Pancreas (tissue), 10 donors: ENCODE measurements at regions not wholly inside any gene's neighbourhood (a gene's known extent, or its start where the extent isn't known, plus 50 kb on each side); places are given as distances from the start of the nearest gene placed in this dataset.

ENCODE experiments used
- ATAC-seq, 4 donors: fragments of 200-7000 bp; cut with Tn5 transposase; one replicate each; pipeline versions ENCODE4 v1.8.0 to v1.9.1; 2020; ENCODE audit warnings: mild to moderate bottlenecking in 4 of 4, moderate library complexity in 4 of 4
- DNase-seq, 6 donors: peaks; one replicate each; pipeline ENCODE4 v3.0.0-alpha.2; 2020
- FAIRE-seq: peaks from 2 replicates; lab custom pipeline; 2012; peaks lifted over from hg19 to GRCh38; lab: Jason Lieb, UNC
- H3K27ac ChIP-seq, 4 donors: fragments of 200-600 bp; sonication (generic); 1 replicate in 3 of 4; 2 replicates in 1 of 4; pipeline versions ENCODE4 v1.5.0 to v1.8.0; 2020
- H3K27me3 ChIP-seq, 4 donors: fragments of 200-600 bp; one replicate each; pipeline ENCODE4 v1.8.0; 2021
- H3K36me3 ChIP-seq, 3 donors: fragments of 200-600 bp; sonication (generic) in 1 of 3; one replicate each; pipeline versions ENCODE4 v1.5.0 to v1.8.0; 2020 to 2021
- H3K4me1 ChIP-seq, 3 donors: fragments of 200-600 bp; one replicate each; pipeline ENCODE4 v1.8.0; 2021
- H3K4me3 ChIP-seq, 4 donors: fragments of 200-600 bp; sonication (generic) in 2 of 4; one replicate each; pipeline versions ENCODE4 v1.5.0 to v1.8.0; 2020 to 2021
- H3K9me3 ChIP-seq, 4 donors: fragments of 200-600 bp; one replicate each; pipeline ENCODE4 v1.8.0; 2021
- CTCF ChIP-seq, 4 donors: fragments of 200-600 bp; sonication (generic) in 3 of 4; IDR thresholded peaks; one replicate each; pipeline versions ENCODE4 v1.5.0 to v1.8.0; 2021; ENCODE audit warnings: antibody characterized with exemption in 4 of 4
- WGBS, 2 donors: extraction: QIAGEN DNeasy Blood & Tissue Kit; methylation state at CpG; one replicate each; pipeline ENCODE4 v1.1.7; 2013; 5-methylcytosine and 5-hydroxymethylcytosine counted together
- intact Hi-C, 3 donors: fragments of 100-400 bp; cut with DNase I; formaldehyde crosslinking; loops; one replicate each; pipeline versions ENCODE4 v1.11.1 to v1.14.2; 2022
- donor health status: healthy with polysubstance abuse.
- donor health status: DM: no; HTN: no; CAD: no; lungs with moderate emphysema.
- donor health status: DM: no; HTN: no; CAD: no.
- donor health status: control.
- donor health status: control.
- donor health status: Bipolar disorder and iron deficiency.
- donor health status: DM: yes; HTN: yes; CAD: no.
- donor health status: DM: no; HTN: no; CAD: no.
- donor health status: DM: no; HTN: no; CAD: no.
- donor health status: DM: yes; HTN: yes; CAD: no.

GRCh38 chr13:30024125-30024865, 173.9 kb upstream of the UBL3 start:
- DNase-seq (no peak), ATAC-seq (no peak), FAIRE-seq (no peak)
- Histone ChIP-seq H3K27me3 (no peaks in the 10 kb centered on the region), H3K9me3 (no peaks in the 10 kb centered on the region), H3K27ac (no peak overlapping the region), H3K4me3 (no peak overlapping the region), H3K36me3 (no peaks in the 10 kb centered on the region), H3K4me1 (no peaks in the 10 kb centered on the region)
- no peak for TF ChIP-seq CTCF (IDR thresholded peaks at IDR 0.05)
- 81 to 85% methylated on average over 8 of the region's 8 CpGs for WGBS, 2 donors
- intact Hi-C loops, result no loop called here

GRCh38 chr13:30023196-30023895, 172.9 kb upstream of the UBL3 start:
- DNase-seq (no peak), ATAC-seq (no peak), FAIRE-seq (no peak)
- no peak for TF ChIP-seq CTCF (IDR thresholded peaks at IDR 0.05)
- H3K4me1 ChIP-seq, result no peaks in the 10 kb centered on the region
- intact Hi-C loops, result no loop called here
- H3K27me3 ChIP-seq, result no peaks in the 10 kb centered on the region
- H3K27ac ChIP-seq, result no peak overlapping the region
- no peaks in the 10 kb centered on the region for H3K9me3 ChIP-seq
- no peak overlapping the region for H3K4me3 ChIP-seq
- no peaks in the 10 kb centered on the region for H3K36me3 ChIP-seq
- whole genome bisulfite sequencing, 2 donors, result 80 to 86% methylated on average over 8 of the region's 8 CpGs

- no peaks in the 10 kb centered on the region for H3K4me1 ChIP-seq
- no peaks in the 10 kb centered on the region for H3K36me3 ChIP-seq
- FAIRE-seq, result no peak
- DNase-seq, result no peak
- no peak overlapping the region for H3K27ac ChIP-seq
- TF ChIP-seq CTCF (IDR thresholded peaks at IDR 0.05), result no peak
- no peak for ATAC-seq
- H3K4me3 ChIP-seq, result no peak overlapping the region
- intact Hi-C loops, result no loop called here
- no peaks in the 10 kb centered on the region for H3K27me3 ChIP-seq
- H3K9me3 ChIP-seq, result no peaks in the 10 kb centered on the region
- 90 to 96% methylated on average over 2 of the region's 2 CpGs for WGBS, 2 donors
Measured at GRCh38 chr13:30022796-30023195, 172.4 kb upstream of the UBL3 start.

- no peak overlapping the region for H3K27ac ChIP-seq
- no peak overlapping the region for H3K4me3 ChIP-seq
- 94 to 98% methylated on average over 10 of the region's 10 CpGs for WGBS, 2 donors
- intact Hi-C loops, result no loop called here
- H3K36me3 ChIP-seq, result no peaks in the 10 kb centered on the region
- DNase-seq, result no peak
- FAIRE-seq, result no peak
- no peak for TF ChIP-seq CTCF (IDR thresholded peaks at IDR 0.05)
- H3K4me1 ChIP-seq, result no peaks in the 10 kb centered on the region
- H3K27me3 ChIP-seq, result no peaks in the 10 kb centered on the region
- H3K9me3 ChIP-seq, result no peaks in the 10 kb centered on the region
- ATAC-seq, result no peak
Measured at GRCh38 chr13:30022256-30022655, 171.8 kb upstream of the UBL3 start.

- no peak for DNase-seq
- FAIRE-seq, result no peak
- WGBS, 2 donors, result 84 to 85% methylated on average over 2 of the region's 2 CpGs
Measured at GRCh38 chr13:30021611-30022010, 171.2 kb upstream of the UBL3 start.

More at GRCh38 chr13:30021611-30022010, 171.2 kb upstream of the UBL3 start:
- H3K27me3 ChIP-seq, result no peaks in the 10 kb centered on the region
- no peak overlapping the region for H3K4me3 ChIP-seq
- no peak for TF ChIP-seq CTCF (IDR thresholded peaks at IDR 0.05)
- no peaks in the 10 kb centered on the region for H3K36me3 ChIP-seq
- ATAC-seq, result no peak
- intact Hi-C loops, result no loop called here
- H3K9me3 ChIP-seq, result no peaks in the 10 kb centered on the region
- no peaks in the 10 kb centered on the region for H3K4me1 ChIP-seq
- no peak overlapping the region for H3K27ac ChIP-seq
